H1 (cell line): ENCODE measurements at regions not wholly inside any gene's neighbourhood (a gene's known extent, or its start where the extent isn't known, plus 50 kb on each side); places are given as distances from the start of the nearest gene placed in this dataset.

Source experiments
- CTCF ChIA-PET: fragments of 300-600 bp; sonication (Branson Sonifier 250); formaldehyde crosslinking; loops from one replicate; lab custom pipeline; 2021; ENCODE audit not compliant: partially characterized antibody; lab: Charles Lee
- POLR2A ChIA-PET: fragments of 300-600 bp; sonication (Branson Sonifier 250); formaldehyde crosslinking; loops from one replicate; lab custom pipeline; 2021; ENCODE audit warnings: inconsistent platforms; ENCODE audit not compliant: partially characterized antibody; lab: Charles Lee
- DNase-seq, 2 experiments: peaks; one replicate each; pipeline versions ENCODE4 v3.0.0 to v3.0.0-alpha.2; 2010 to 2022; ENCODE audit warnings: low spot score in 2 of 2, low read depth in 1 of 2, mixed read lengths in 1 of 2
- FAIRE-seq: peaks from 2 replicates; lab custom pipeline; 2011; peaks lifted over from hg19 to GRCh38; lab: Jason Lieb, UNC
- H2AFZ ChIP-seq: 2 replicates; pipeline ENCODE4 v1.8.1; 2012; ENCODE audit warnings: low read length, inconsistent platforms
- H2AK5ac ChIP-seq: 2 replicates; pipeline ENCODE4 v1.6.1; 2013; ENCODE audit warnings: low read depth, low read length
- H2BK120ac ChIP-seq: replicated peaks from 2 replicates; pipeline ENCODE3; 2013; ENCODE audit warnings: low read depth, low read length, inconsistent platforms
- H2BK12ac ChIP-seq: 2 replicates; pipeline ENCODE4 v1.6.1; 2013; ENCODE audit warnings: low read depth, low read length
- H2BK15ac ChIP-seq: 2 replicates; pipeline ENCODE4 v1.6.1; 2013; ENCODE audit warnings: low read length
- H2BK20ac ChIP-seq: 2 replicates; pipeline ENCODE4 v1.6.1; 2013; ENCODE audit warnings: low read length
- H2BK5ac ChIP-seq: 2 replicates; pipeline ENCODE4 v1.6.1; 2013; ENCODE audit warnings: low read depth, low read length
- H3K14ac ChIP-seq: 2 replicates; pipeline ENCODE4 v1.6.1; 2013; ENCODE audit warnings: inconsistent platforms; ENCODE audit not compliant: insufficient read length
- H3K18ac ChIP-seq: 2 replicates; pipeline ENCODE4 v1.6.1; 2013; ENCODE audit warnings: low read length; ENCODE audit errors: extremely low read depth
- H3K23ac ChIP-seq: 2 replicates; pipeline ENCODE4 v1.6.1; 2013; ENCODE audit warnings: inconsistent platforms; ENCODE audit not compliant: insufficient read length
- H3K23me2 ChIP-seq: 2 replicates; pipeline ENCODE4 v1.6.1; 2013; ENCODE audit warnings: low read depth, low read length
- H3K27ac ChIP-seq: 2 replicates; pipeline ENCODE4 v1.6.1; 2011; ENCODE audit warnings: low read depth, low read length, inconsistent platforms
- H3K27me3 ChIP-seq, 4 experiments: replicated peaks in 1 of 4; 1 replicate in 1 of 4; 2 replicates in 3 of 4; pipeline versions ENCODE4 v1.6.1 to v1.8.1; 2011 to 2013; ENCODE audit warnings: low read length in 3 of 4, mild to moderate bottlenecking in 3 of 4, inconsistent platforms in 2 of 4, mixed read lengths in 2 of 4, moderate library complexity in 1 of 4; ENCODE audit not compliant: control insufficient read depth in 3 of 4, insufficient read depth in 3 of 4; ENCODE audit errors: extremely low read depth in 1 of 4
- H3K36me3 ChIP-seq, 4 experiments: 2 replicates each; pipeline versions ENCODE4 v1.6.1 to v1.8.1; 2011 to 2013; ENCODE audit warnings: mild to moderate bottlenecking in 4 of 4, low read length in 3 of 4, moderate library complexity in 2 of 4, control low read depth in 1 of 4, inconsistent platforms in 1 of 4; ENCODE audit not compliant: insufficient read depth in 4 of 4, control insufficient read depth in 2 of 4
- H3K4ac ChIP-seq: replicated peaks from 2 replicates; pipeline ENCODE3; 2013; ENCODE audit warnings: low read length, low read depth, mixed read lengths, inconsistent platforms; ENCODE audit not compliant: insufficient read length
- H3K4me1 ChIP-seq, 4 experiments: replicated peaks in 1 of 4; 1 replicate in 1 of 4; 2 replicates in 3 of 4; pipeline versions ENCODE4 v1.6.1 to v1.8.1; 2011 to 2013; ENCODE audit warnings: low read length in 3 of 4, inconsistent platforms in 2 of 4, mixed read lengths in 1 of 4; ENCODE audit not compliant: insufficient read depth in 4 of 4, control insufficient read depth in 3 of 4
- H3K4me2 ChIP-seq, 2 experiments: 2 replicates each; pipeline versions ENCODE4 v1.6.1 to v1.8.1; 2011 to 2013; ENCODE audit warnings: low read depth in 2 of 2, low read length in 2 of 2, control low read depth in 1 of 2, inconsistent platforms in 1 of 2, mild to moderate bottlenecking in 1 of 2; ENCODE audit not compliant: insufficient read depth in 1 of 2
- H3K4me3 ChIP-seq, 4 experiments: fragments of 200-600, 300-600 bp in 1 of 4; sonication (generic), shearing (Covaris generic), sonication (Bioruptor Twin) in 1 of 4; 2 replicates each; pipeline versions ENCODE4 v1.5.1 to v1.8.1; 2011 to 2016; ENCODE audit warnings: low read length in 4 of 4, low read depth in 3 of 4, control low read depth in 2 of 4, inconsistent platforms in 2 of 4, mild to moderate bottlenecking in 2 of 4, mixed read lengths in 1 of 4, moderate library complexity in 1 of 4; ENCODE audit not compliant: insufficient read depth in 2 of 4; ENCODE audit errors: extremely low read depth in 1 of 4
- H3K56ac ChIP-seq: replicated peaks from 2 replicates; pipeline ENCODE3; 2013; ENCODE audit warnings: low read depth, mild to moderate bottlenecking, mixed read lengths, low read length, inconsistent platforms; ENCODE audit not compliant: insufficient read length
- H3K79me1 ChIP-seq: 2 replicates; pipeline ENCODE4 v1.6.1; 2013; ENCODE audit warnings: low read depth, low read length, control low read depth
- H3K79me2 ChIP-seq, 2 experiments: 2 replicates each; pipeline versions ENCODE4 v1.6.1 to v1.8.1; 2012 to 2013; ENCODE audit warnings: low read length in 2 of 2, mild to moderate bottlenecking in 2 of 2, inconsistent platforms in 1 of 2; ENCODE audit not compliant: insufficient read depth in 2 of 2, control insufficient read depth in 1 of 2
- H3K9ac ChIP-seq, 4 experiments: replicated peaks in 1 of 4; 1 replicate in 1 of 4; 2 replicates in 3 of 4; pipeline versions ENCODE4 v1.6.1 to v1.8.1; 2011 to 2013; ENCODE audit warnings: low read depth in 3 of 4, low read length in 3 of 4, control low read depth in 2 of 4, mild to moderate bottlenecking in 2 of 4, moderate library complexity in 2 of 4, inconsistent platforms in 1 of 4; ENCODE audit errors: extremely low read depth in 1 of 4
- H3K9me3 ChIP-seq, 2 experiments: 2 replicates each; pipeline versions ENCODE4 v1.6.1 to v1.8.1; 2012 to 2013; ENCODE audit warnings: mild to moderate bottlenecking in 2 of 2, moderate library complexity in 2 of 2, control low read depth in 1 of 2, inconsistent platforms in 1 of 2, low read depth in 1 of 2, low read length in 1 of 2, mixed read lengths in 1 of 2; ENCODE audit not compliant: insufficient read depth in 2 of 2
- H4K20me1 ChIP-seq, 2 experiments: replicated peaks in 1 of 2; 2 replicates each; pipeline versions ENCODE3 to v1.8.1; 2011 to 2013; ENCODE audit warnings: inconsistent platforms in 2 of 2, low read length in 2 of 2, mild to moderate bottlenecking in 1 of 2; ENCODE audit not compliant: insufficient read depth in 2 of 2, control insufficient read depth in 1 of 2
- H4K5ac ChIP-seq: 2 replicates; pipeline ENCODE4 v1.6.1; 2013; ENCODE audit warnings: low read length, low read depth, mixed read lengths, inconsistent platforms; ENCODE audit not compliant: insufficient read length
- H4K8ac ChIP-seq: 2 replicates; pipeline ENCODE4 v1.8.0; 2013; ENCODE audit warnings: mild to moderate bottlenecking, moderate library complexity, low read length, inconsistent platforms; ENCODE audit not compliant: insufficient read depth; ENCODE audit errors: extremely low read depth
- H4K91ac ChIP-seq: replicated peaks from 2 replicates; pipeline ENCODE3; 2013; ENCODE audit warnings: low read length, mixed read lengths, inconsistent platforms; ENCODE audit not compliant: insufficient read length
- BACH1 ChIP-seq: IDR thresholded peaks from 2 replicates; pipeline ENCODE4 v1.6.1; 2012; ENCODE audit warnings: low read length, improper control_type of control experiment
- CREB1 ChIP-seq: IDR thresholded peaks from 2 replicates; pipeline ENCODE4 v1.6.1; 2012; ENCODE audit warnings: inconsistent platforms
- CTCF ChIP-seq, 3 experiments: IDR thresholded peaks; 1 replicate in 2 of 3; 2 replicates in 1 of 3; pipeline versions ENCODE4 v1.5.1 to v1.6.1; 2011; ENCODE audit warnings: low read length in 3 of 3, mild to moderate bottlenecking in 3 of 3, inconsistent platforms in 2 of 3, low read depth in 1 of 3, moderate library complexity in 1 of 3; ENCODE audit not compliant: insufficient read depth in 1 of 3; ENCODE audit errors: control extremely low read depth in 1 of 3
- EP300 ChIP-seq, 2 experiments: IDR thresholded peaks; 1 replicate in 1 of 2; 2 replicates in 1 of 2; pipeline ENCODE4 v1.6.1; 2011 to 2012; ENCODE audit warnings: low read depth in 2 of 2, low read length in 2 of 2, mild to moderate bottlenecking in 2 of 2, borderline replicate concordance in 1 of 2, inconsistent platforms in 1 of 2, moderate library complexity in 1 of 2
- GTF2F1 ChIP-seq: IDR thresholded peaks from 2 replicates; pipeline ENCODE4 v1.6.1; 2012; ENCODE audit warnings: low read depth, low read length, improper control_type of control experiment, borderline replicate concordance
- MAX ChIP-seq: IDR thresholded peaks from 2 replicates; pipeline ENCODE4 v1.6.1; 2012; ENCODE audit warnings: inconsistent platforms
- NRF1 ChIP-seq: IDR thresholded peaks from 2 replicates; pipeline ENCODE4 v1.6.1; 2011; ENCODE audit warnings: mild to moderate bottlenecking, low read depth, low read length, improper control_type of control experiment
- RAD21 ChIP-seq, 2 experiments: IDR thresholded peaks in 1 of 2; conservative IDR thresholded peaks in 1 of 2; 2 replicates each; pipeline ENCODE4 v1.6.1; 2011; ENCODE audit warnings: low read depth in 2 of 2, low read length in 2 of 2, improper control_type of control experiment in 1 of 2, inconsistent platforms in 1 of 2, mild to moderate bottlenecking in 1 of 2, moderate library complexity in 1 of 2
- SIRT6 ChIP-seq: IDR thresholded peaks from one replicate; pipeline ENCODE4 v1.7.1; 2012; ENCODE audit warnings: low read length, inconsistent platforms
- SP1 ChIP-seq: IDR thresholded peaks from 2 replicates; pipeline ENCODE4 v1.6.1; 2011; ENCODE audit warnings: low read depth, low read length
- SUZ12 ChIP-seq: fragments of 200-600 bp; sonication (generic); IDR thresholded peaks from 2 replicates; pipeline ENCODE4 v1.6.1; 2012; ENCODE audit warnings: mild to moderate bottlenecking, inconsistent platforms, low read length, moderate library complexity, mixed read lengths
- TBP ChIP-seq: IDR thresholded peaks from 2 replicates; pipeline ENCODE4 v1.6.1; 2011; ENCODE audit warnings: low read depth, low read length, improper control_type of control experiment
- WGBS, 2 experiments: shearing (Covaris generic) in 1 of 2; methylation state at CpG; one replicate each; pipeline versions ENCODE4 v1.1.6 to v1.1.7; 2013 to 2015; ENCODE audit warnings: low lambda C conversion rate in 2 of 2, mixed read lengths in 2 of 2, inconsistent platforms in 1 of 2, low coverage in 1 of 2, missing lambda C conversion rate in 1 of 2; ENCODE audit not compliant: insufficient replicate concordance in 2 of 2, insufficient coverage in 1 of 2, insufficient read length in 1 of 2; ENCODE audit errors: extremely low coverage in 1 of 2, missing lambda C conversion rate in 1 of 2; 5-methylcytosine and 5-hydroxymethylcytosine counted together

GRCh38 chr21:15531986-15532385 lies 197.8 kb upstream of the USP25 start:
- DNase-seq = no peak
- Histone ChIP-seq H3K4ac (no peak overlapping the region), H2AK5ac (no peak overlapping the region), H3K56ac (no peak overlapping the region), H4K5ac (no peak overlapping the region), H2BK15ac (no peak overlapping the region), H2BK20ac (no peak overlapping the region), H3K4me2 (no peak overlapping the region), H3K4me3 (no peak overlapping the region), H3K4me1 (no peaks in the 10 kb centered on the region), H3K79me1 (no peaks in the 10 kb centered on the region), H3K23ac (no peak overlapping the region), H4K91ac (no peak overlapping the region), H4K8ac (no peak overlapping the region), H3K23me2 (no peaks in the 10 kb centered on the region), H4K20me1 (no peaks in the 10 kb centered on the region), H3K14ac (no peak overlapping the region), H3K36me3 (no peaks in the 10 kb centered on the region), H2BK12ac (no peak overlapping the region), H3K27ac (no peak overlapping the region), H3K9me3 (no peaks in the 10 kb centered on the region), H2BK120ac (no peak overlapping the region), H3K27me3 (no peaks in the 10 kb centered on the region), H3K79me2 (no peaks in the 10 kb centered on the region), H2AFZ (no peak overlapping the region), H3K18ac (no peak overlapping the region), H2BK5ac (no peak overlapping the region), H3K9ac (no peak overlapping the region)
- POLR2A ChIA-PET = no interaction called here
- 95% methylated on average over 3 of the region's 3 CpGs; no CpG with 5 or more reads in 1 of the 2 experiments for WGBS, 2 experiments
- CTCF ChIA-PET = interaction anchor here (4.1 kb wide), 1 partner anchor 11 kb away, joined by 18 read pairs; no protein-coding TSS in a partner anchor
- FAIRE-seq = no peak
- TF ChIP-seq GTF2F1 (no peak), MAX (no peak), CTCF (IDR thresholded peaks at IDR 0.05; ENCODE audit: control extremely low read depth in 1 of 3, insufficient read depth in 1 of 3, low read depth in 1 of 3, low read length in 3 of 3) (no peak), CREB1 (no peak), NRF1 (no peak), BACH1 (no peak), EP300 (IDR thresholded peaks at IDR 0.05; ENCODE audit: borderline replicate concordance in 1 of 2, low read depth in 2 of 2, low read length in 2 of 2) (no peak), SIRT6 (no peak), SP1 (no peak), TBP (no peak), RAD21 (IDR thresholded peaks at IDR 0.05 in 1 of 2, conservative IDR thresholded peaks at IDR 0.05 in 1 of 2; ENCODE audit: low read depth in 2 of 2, low read length in 2 of 2) (no peak), SUZ12 (no peak)
